Esophagus muscularis mucosa (tissue), 4 donors: ENCODE measurements at regions not wholly inside any gene's neighbourhood (a gene's known extent, or its start where the extent isn't known, plus 50 kb on each side); places are given as distances from the start of the nearest gene placed in this dataset.

ENCODE experiments used
- DNase-seq: peaks from one replicate; pipeline ENCODE4 v3.0.0-alpha.2; 2017; ENCODE audit errors: extremely low spot score
- H3K27ac ChIP-seq, 4 donors: fragments of 200-600 bp; sonication (generic); replicated peaks in 1 of 4; 1 replicate in 3 of 4; 2 replicates in 1 of 4; pipeline ENCODE4 v1.5.1; 2016 to 2019; ENCODE audit warnings: mild to moderate bottlenecking in 1 of 4
- H3K27me3 ChIP-seq, 4 donors: fragments of 200-600 bp; sonication (generic); one replicate each; pipeline versions ENCODE4 v1.5.1 to v1.6.0; 2016 to 2019
- H3K36me3 ChIP-seq, 4 donors: fragments of 200-600 bp; sonication (generic); one replicate each; pipeline ENCODE4 v1.5.1; 2016 to 2019
- H3K4me1 ChIP-seq, 4 donors: fragments of 200-600 bp; sonication (generic); one replicate each; pipeline ENCODE4 v1.5.1; 2016 to 2019
- H3K4me3 ChIP-seq, 4 donors: fragments of 200-600 bp; sonication (generic); 1 replicate in 2 of 4; 2 replicates in 2 of 4; pipeline ENCODE4 v1.5.1; 2016 to 2019; ENCODE audit warnings: mild to moderate bottlenecking in 4 of 4, moderate library complexity in 1 of 4
- H3K9me3 ChIP-seq, 4 donors: fragments of 200-600 bp; sonication (generic); 1 replicate in 3 of 4; 2 replicates in 1 of 4; pipeline ENCODE4 v1.5.1; 2016 to 2019
- CTCF ChIP-seq, 3 experiments: fragments of 200-600 bp in 2 of 3; fragments of 450-650 bp in 1 of 3; sonication (generic) in 2 of 3; IDR thresholded peaks; one replicate each; pipeline ENCODE4 v1.5.1; 2017 to 2019; ENCODE audit warnings: antibody characterized with exemption in 3 of 3, mild to moderate bottlenecking in 2 of 3, moderate library complexity in 1 of 3
- EP300 ChIP-seq: sonication (generic); formaldehyde crosslinking; IDR thresholded peaks from one replicate; pipeline ENCODE4 v1.6.1; 2017; ENCODE audit warnings: antibody characterized with exemption
- POLR2A ChIP-seq: fragments of 450-650 bp; IDR thresholded peaks from one replicate; pipeline ENCODE4 v1.6.1; 2017; ENCODE audit warnings: antibody characterized with exemption, moderate library complexity, mild to moderate bottlenecking, low read depth
- POLR2AphosphoS5 ChIP-seq, 2 donors: sonication (generic); formaldehyde crosslinking; IDR thresholded peaks; one replicate each; pipeline ENCODE4 v1.6.1; 2017; ENCODE audit warnings: antibody characterized with exemption in 2 of 2
- WGBS: methylation state at CpG from one replicate; pipeline ENCODE4 v1.1.5; 2018; 5-methylcytosine and 5-hydroxymethylcytosine counted together
- intact Hi-C: fragments of 100-400 bp; cut with DNase I; formaldehyde crosslinking; loops from one replicate; pipeline ENCODE4 v1.15.1; 2023

DNA sequence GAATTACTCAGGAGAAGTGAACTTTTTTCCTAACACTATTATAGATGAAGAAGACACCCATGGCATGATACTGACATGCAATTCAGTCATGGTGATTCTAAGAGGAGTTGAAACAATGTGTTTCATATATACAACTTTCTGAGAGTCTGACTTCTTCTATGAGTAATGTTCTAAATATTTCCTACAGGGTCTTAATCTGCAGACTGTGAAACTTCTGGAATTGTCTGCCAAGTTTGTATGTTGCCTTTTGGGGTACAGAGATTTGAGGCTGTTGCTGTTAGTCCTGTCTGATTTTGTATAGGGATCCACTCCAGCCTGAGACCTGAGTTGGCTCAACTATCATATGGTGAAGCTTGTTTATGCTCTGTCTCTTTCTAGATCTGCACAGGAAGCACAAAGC is 160.6 kb upstream of the GATB start:
- intact Hi-C loops = no loop called here
- H3K27ac ChIP-seq = no peak overlapping the region
- no peak overlapping the region for H3K4me3 ChIP-seq
- no peaks in the 10 kb centered on the region for H3K9me3 ChIP-seq
- TF ChIP-seq CTCF (IDR thresholded peaks at IDR 0.05) (no peak), EP300 (no peak), POLR2AphosphoS5 (IDR thresholded peaks at IDR 0.05) (no peak), POLR2A (no peak)
- H3K27me3 ChIP-seq = no peaks in the 10 kb centered on the region
- H3K4me1 ChIP-seq = no peaks in the 10 kb centered on the region
- H3K36me3 ChIP-seq = no peaks in the 10 kb centered on the region
- DNase-seq = no peak

- DNase-seq = no peak
- Histone ChIP-seq H3K27ac (no peak overlapping the region), H3K4me1 (no peaks in the 10 kb centered on the region), H3K9me3 (no peaks in the 10 kb centered on the region), H3K36me3 (no peaks in the 10 kb centered on the region), H3K27me3 (no peaks in the 10 kb centered on the region), H3K4me3 (no peak overlapping the region)
- WGBS = 75% methylated on average over 2 of the region's 2 CpGs
- intact Hi-C loops = no loop called here
- TF ChIP-seq CTCF (IDR thresholded peaks at IDR 0.05) = no peak
- TF ChIP-seq POLR2A = no peak
- no peak for TF ChIP-seq POLR2AphosphoS5 (IDR thresholded peaks at IDR 0.05)
- no peak for TF ChIP-seq EP300
Measured at GRCh38 chr4:151917145-151917734, 156.4 kb upstream of the GATB start.

DNA sequence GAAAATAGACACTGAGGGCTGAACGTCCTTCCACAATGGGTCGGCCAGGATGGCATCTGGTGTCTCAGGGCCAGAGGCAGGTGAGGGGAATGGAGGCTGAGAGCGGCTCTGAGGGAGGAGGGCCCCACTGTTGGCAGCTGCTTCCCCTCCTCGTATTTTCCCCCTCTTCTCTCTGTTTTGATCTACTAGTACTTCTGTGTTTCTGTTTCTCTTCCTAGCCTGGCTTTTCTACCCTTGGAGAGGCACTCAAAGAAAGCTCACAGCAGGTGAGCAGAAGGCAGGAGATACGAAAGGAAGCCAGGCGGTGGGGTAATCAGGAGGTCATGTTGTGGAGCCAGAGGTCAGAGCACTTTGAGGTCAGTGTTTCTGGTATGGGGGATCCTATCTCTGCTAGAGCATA is 151.8 kb upstream of the GATB start:
- intact Hi-C loops = no loop called here
- peak; percentile 75 for DNase-seq
- 47% methylated on average over 6 of the region's 6 CpGs for WGBS
- Histone ChIP-seq H3K9me3 (no peaks in the 10 kb centered on the region), H3K4me1 (no peaks in the 10 kb centered on the region), H3K27me3 (no peaks in the 10 kb centered on the region), H3K36me3 (no peaks in the 10 kb centered on the region), H3K27ac (no peak overlapping the region), H3K4me3 (no peak overlapping the region)
- no peak for TF ChIP-seq POLR2AphosphoS5 (IDR thresholded peaks at IDR 0.05)
- no peak for TF ChIP-seq POLR2A
- TF ChIP-seq EP300 = no peak
- TF ChIP-seq CTCF (IDR thresholded peaks at IDR 0.05) = no peak

DNA sequence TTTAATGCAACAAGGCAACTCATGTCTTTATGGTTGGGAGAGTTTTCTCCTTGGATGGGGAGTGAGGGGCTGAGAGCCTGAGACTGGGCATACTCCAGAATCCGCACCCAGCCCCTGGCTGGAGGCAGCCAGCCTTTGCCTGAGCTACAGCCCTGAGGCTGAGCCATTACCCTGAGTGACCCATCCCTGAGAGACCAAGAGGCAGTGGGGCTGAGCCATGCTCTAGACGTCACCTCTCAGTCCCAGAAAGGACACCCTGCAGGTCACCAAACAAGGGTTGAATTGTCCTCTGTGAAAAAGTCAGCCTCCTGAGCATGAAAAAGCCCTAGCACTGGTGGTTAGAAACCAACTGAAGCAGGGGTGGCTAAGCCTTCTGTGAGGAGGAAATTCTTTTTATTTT is 151.2 kb upstream of the GATB start:
- Histone ChIP-seq H3K27me3 (no peaks in the 10 kb centered on the region), H3K4me1 (no peaks in the 10 kb centered on the region), H3K9me3 (no peaks in the 10 kb centered on the region), H3K36me3 (no peaks in the 10 kb centered on the region), H3K27ac (no peak overlapping the region), H3K4me3 (no peak overlapping the region)
- 88% methylated on average over 2 of the region's 2 CpGs for WGBS
- TF ChIP-seq EP300 (no peak), POLR2AphosphoS5 (IDR thresholded peaks at IDR 0.05) (no peak), CTCF (IDR thresholded peaks at IDR 0.05) (no peak), POLR2A (no peak)
- DNase-seq = peak; percentile 45
- intact Hi-C loops = no loop called here
